HG02610 (cell line): ENCODE measurements at regions not wholly inside any gene's neighbourhood (a gene's known extent, or its start where the extent isn't known, plus 50 kb on each side); places are given as distances from the start of the nearest gene placed in this dataset.

Experiments used
- ATAC-seq: cut with Tn5 transposase; IDR thresholded peaks from one replicate; pipeline ENCODE4 v1.9.1; 2021; ENCODE audit warnings: mild to moderate bottlenecking, moderate library complexity; ENCODE audit not compliant: unreplicated experiment

DNA sequence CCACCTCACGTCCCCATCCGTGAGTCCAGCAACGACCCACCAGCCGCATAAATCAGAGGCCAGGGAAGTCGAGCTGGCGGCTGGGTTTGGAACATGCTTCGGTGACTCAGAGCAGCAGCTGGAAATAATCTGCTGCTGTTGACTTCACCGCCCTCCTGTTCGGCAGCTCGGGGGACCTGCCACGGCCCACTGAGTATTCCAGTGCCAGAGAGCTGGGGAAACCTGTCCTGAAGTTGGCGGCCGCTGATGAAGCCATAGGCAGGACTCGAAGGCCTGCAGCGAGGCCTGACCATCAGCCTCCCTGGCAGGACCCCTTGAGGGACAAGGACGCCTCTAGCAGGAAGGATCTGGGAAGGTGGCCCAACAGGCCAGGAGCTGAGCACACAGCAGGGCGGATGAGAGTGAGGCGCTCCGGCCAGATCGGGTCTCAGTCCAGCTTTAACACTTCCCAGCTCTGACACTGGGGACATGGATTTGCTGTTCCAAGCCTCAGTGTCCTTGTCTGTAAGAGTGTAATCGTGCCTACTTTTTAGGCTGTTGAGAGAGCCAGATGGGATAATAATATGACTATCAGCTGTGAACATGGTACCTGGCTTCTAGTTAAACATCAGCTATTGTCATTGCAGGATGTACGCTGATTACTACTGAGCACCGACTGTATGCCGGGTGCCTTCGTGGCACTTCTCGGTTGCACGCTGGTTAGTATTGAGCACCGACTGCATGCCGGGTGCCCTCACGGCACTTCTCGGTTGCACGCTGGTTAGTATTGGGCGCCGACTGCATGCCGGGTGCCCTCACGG, 50.4 kb upstream of the CIBAR2 start:
- ATAC-seq, result no peak

DNA sequence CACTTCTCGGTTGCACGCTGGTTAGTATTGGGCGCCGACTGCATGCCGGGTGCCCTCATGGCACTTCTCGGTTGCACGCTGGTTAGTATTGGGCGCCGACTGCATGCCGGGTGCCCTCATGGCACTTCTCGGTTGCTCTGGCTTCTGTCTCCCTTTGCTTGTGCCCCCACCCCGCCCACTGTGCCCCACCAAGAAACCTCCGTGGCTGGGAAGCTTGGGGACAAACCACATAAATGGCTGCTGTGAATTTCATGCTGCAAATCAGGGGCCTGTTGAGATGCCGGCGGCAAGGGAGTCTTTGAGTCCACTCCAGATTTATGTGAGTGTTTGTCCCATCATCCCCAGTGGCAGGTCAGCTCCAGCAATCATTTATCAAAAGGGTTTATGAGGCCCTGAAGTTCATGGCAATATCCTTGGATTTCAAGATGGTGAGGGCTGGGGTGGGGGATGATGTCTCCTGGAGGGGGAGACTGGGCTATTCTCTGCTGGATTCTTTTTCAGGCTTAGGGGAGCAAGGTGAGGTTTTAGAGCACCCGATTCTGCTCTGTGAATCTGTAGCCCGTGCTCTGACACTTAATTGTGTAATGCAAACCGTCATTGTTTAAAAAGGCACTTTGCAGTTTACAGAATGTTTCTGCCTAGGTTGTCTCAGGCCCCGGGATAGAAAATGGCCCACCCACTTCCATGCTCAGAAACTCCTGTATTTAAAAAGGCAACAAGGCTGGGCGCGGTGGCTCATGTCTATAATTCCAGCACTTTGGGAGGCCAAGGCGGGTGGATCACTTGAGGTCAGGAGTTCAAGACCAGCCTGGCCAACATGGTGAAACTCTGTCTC, 51.2 kb upstream of the CIBAR2 start:
- no peak for ATAC-seq

DNA sequence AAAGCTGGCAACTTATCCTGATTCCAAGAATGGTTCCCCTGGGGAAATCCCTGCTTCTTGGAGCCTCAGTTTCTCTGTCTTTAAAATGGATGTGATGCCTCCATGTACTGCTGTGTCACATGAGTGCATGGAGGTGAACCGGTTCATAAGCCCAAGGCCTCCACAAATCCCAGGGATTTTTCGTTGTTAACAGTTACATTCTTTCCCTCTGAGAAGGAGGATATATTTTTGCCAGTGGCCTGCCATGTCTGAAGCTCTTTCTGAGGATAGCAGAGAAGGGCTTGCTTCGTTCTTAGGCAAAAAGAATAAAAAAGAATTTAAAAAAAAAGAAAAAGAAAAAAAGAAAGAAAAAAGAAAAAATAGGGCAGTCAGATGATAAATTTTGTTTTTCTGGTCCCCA, 52.2 kb upstream of the CIBAR2 start:
- ATAC-seq, result no peak

DNA sequence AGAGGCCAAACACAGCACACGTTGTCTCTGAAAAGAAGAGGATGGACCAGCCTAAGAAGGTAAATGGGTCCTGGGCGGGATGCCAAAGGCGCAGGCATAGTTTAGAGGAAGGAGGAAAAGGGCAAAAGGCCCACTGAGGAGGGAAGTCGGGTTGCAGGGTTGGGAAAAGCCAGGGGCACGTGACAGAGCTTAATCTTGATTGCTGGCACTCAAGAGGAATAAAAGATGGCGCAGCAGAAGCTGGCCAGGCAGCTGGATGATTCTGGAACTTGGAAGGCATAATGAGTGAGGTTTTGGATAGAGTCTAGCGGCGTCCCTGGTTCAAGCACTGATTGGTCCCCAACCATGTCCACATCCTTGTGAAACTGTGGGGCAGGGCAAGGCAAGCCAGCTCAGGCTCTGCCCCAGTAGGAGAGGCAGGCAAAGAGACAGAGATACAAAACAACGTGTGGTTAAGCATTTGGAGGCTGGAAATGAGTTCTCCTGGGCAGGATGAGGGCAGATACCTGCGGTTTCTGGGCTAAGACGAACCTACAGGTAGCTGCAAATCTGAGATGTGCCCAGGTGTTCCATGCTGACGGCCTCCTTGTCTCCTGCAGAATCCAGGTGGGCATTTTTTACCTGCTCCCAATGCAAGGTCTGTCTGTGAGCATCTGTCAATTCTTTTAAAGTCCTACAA, 52.7 kb upstream of the CIBAR2 start:
- no peak for ATAC-seq

DNA sequence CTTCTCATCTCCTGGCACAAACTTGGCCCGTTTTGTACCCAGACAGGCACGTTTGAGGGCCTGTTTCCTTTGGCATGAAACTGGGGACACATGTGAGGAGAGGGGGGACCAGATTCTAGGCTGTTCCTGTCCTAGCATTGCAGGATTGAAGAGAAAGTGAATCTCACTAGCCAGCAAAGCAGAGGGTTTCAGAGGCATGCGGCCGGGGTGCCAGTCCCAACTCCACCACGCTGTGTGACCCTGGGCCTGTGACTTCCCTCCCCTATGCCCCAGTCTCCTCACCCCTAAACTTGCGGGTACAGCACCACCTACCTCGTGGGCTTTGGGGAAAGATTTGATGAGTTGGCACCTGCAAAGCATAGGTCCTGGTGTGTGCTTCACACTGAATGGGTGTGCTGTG, 53.5 kb upstream of the CIBAR2 start:
- no peak for ATAC-seq

DNA sequence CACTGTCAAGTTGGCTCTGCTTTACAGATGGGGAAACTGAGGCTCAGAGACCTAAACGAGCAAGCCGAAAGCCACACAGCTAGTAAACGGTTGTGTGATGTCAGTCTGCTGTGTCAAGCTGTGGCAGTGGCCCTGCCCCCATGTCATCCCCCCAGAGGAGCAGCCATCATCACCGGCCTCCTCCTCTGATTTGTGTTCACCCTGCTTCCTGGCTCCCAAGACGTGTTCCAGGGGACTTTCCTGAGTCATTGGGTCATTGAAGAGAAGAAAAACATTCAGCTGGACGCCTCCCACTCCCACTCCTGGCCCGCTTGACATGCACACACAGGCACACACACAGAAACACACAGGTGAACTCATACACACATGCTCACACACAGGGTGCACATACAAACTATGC, 54.0 kb upstream of the CIBAR2 start:
- no peak for ATAC-seq

DNA sequence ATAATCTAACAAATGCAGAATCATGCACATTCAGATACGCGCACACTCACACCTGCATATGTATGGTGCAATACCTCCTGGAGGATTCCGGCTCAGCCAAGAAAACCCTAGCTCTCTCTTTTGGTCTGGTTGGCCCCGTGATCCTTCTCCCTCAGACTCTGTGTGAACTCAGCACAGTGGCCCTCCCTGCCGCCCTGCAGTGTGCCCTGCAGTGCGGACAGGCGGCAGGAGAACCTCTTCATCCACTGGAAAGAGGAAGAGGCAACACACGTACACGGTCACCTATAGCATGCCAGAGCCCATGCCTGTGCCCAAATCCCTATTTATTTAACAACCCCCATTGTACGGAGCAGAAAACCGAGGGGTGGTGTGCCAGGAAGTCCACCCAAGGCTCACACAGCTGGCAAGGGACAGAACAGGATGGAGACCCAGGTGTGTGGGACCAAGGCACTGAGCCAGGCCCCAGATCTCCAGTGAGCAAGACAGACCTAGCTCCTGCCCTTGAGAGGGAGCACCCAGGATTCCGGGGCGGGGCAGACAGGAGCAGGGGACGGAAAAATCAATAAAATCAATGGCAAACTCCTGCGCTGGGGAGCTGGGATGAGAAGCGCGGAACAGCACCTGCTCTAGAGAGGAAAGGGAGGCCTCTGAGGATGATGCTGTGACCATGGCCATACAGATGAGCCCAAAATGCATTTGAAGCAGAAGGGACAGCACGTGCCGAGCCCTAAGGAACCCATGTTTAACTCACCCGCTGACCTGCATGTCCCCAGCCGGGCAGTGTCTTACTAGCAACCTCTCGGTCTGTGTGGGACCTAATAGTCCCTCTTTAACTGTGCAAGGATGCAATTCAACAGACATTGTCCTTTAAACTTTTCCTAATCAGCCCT, 54.7 kb upstream of the CIBAR2 start:
- ATAC-seq, result no peak

DNA sequence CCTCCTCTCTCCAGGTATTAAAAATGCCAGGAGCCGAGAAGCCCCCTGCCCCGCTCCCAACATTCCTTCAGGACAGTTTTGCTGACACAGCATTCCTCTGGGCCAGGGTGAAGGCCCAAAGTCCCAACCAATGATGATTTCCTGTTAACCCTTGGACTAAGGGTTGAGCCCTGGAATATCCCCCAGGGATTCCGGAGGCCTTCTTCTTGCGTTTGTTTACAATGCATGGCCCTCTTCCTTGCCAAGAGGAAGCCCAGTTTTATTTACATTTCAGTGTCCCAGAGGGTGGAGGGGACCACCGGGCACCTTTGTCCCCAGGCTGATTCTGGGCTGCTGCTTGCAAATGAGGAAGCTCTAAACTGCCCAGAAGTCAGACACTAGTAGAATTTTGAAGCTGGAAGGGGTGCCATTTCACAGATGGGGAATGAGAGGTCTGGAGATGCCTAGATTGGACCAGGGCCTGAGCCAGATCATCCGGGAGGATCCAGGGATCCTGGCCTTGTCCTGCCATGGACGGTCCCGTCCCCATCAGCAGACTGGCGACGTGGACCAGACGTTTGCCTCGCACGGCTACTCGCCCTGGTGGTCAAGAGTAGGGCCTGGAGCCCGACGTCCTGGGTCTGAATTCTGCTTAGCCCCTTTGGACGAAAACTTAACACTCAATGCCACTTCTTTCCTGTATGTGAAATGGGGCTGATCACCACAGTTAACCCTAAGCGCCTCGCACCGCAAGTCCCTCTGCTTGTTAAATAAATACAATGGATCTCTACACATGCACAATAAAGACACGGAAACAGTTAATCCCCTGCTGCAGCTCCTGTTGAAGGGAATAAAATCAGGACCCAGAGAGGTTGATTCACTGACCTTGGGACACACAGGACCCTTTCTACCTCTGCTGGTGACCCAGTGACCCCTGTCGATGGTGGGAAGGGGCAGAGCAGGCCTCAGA, 55.6 kb upstream of the CIBAR2 start:
- ATAC-seq, result no peak

DNA sequence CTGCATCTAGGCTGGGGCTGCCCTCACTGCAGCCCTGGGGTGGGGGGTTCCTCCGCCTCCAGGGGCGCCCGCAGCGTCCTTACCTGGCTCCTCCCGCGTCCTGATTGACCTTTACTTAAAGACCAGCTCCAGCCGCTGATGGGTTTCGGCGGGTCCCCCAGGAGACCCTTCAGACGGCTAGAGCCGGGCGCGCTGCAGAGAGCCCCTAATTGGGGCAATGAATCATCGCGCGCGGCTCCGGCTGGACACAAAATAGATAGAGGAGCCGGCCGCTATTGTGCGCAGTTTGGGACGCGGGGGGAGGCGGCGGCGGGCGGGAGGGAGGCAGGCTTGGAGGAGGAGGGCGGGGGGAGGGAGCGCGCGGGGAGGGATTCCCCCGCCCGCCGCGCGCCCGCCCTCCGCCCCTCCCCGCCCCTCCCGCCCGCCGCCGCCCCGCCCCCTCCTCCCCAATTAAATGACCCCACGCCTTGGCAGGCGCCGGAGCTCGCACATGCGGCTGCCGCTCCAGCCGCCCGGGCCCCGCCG, 56.5 kb upstream of the CIBAR2 start:
- ATAC-seq, result no peak

DNA sequence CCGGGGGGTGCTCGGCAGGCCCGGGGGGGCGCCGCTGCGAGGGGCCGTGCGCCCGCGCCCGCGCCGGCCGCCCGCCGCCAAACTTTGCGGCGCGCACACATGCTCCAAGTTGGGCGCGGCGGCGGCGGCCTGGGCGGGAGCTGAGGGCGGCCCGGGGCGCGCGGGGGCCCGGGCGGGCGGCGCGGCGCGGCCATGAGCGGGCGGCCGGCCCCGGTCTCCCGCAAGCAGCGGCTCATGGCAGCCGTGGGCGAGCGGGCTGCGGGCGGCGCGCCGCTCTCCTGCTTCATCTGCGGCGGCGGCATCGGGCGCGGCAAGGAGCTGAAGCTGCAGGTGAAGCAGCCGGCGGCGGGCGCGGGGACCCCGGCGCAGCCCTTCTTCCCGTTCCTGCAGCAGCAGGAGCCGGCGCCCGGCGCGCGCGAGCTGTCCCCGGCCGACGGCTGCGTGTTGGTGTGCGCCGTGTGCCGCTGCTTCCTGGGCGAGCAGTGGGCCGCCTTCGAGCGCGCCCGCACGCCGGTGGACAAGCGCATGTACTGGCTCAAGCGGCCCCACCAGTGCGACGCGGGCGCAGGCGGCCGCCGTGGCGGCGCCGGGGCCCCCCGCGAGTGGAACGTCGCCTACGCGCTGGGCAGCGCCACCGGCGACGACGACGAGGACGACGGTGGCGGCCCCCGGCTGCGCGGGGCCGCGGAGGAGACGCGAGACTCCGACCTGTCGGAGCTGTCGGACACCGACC, 57.2 kb upstream of the CIBAR2 start:
- ATAC-seq, result no peak

DNA sequence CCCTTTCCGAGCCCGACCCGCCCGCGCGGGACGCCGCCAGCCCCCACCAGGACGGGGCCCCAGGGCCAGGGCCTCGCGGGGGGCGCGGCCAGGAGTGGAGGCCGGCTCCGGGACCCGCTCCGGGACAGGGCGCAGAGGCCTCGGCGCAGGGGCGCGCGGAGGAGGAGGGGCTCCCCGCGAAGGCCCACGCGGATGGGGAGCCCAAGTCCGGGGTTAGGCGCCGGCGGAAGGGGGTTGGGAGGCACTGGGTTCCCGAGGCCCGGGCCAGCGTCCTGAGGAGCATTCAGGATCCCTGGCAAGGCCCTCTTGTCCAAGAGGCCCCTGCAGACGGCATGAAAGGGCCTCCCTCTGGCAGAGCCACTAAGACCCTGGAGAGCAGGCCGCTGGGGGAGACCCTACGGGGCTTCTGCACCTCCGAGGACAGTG, 57.8 kb upstream of the CIBAR2 start:
- no peak for ATAC-seq

DNA sequence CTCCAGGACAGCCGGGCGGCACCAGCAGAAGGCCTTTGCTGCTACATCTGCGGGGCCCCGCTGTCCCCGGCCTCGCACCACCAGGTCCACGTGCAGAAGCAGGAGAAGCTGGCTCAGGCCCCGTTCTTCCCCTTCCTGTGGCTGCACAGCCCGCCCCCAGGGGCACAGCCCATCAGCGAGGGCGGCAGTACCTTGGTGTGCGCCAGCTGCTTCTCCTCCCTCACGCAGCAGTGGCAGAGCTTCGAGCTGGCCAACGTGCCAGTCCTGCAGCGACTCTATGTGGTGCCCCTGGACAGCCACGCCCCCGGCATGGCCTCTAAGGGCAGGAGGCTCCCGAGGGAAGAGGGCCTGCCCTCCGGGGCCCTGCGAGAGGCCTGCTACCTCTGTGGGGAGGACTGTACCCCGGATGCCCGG, 58.3 kb upstream of the CIBAR2 start:
- ATAC-seq, result no peak

DNA sequence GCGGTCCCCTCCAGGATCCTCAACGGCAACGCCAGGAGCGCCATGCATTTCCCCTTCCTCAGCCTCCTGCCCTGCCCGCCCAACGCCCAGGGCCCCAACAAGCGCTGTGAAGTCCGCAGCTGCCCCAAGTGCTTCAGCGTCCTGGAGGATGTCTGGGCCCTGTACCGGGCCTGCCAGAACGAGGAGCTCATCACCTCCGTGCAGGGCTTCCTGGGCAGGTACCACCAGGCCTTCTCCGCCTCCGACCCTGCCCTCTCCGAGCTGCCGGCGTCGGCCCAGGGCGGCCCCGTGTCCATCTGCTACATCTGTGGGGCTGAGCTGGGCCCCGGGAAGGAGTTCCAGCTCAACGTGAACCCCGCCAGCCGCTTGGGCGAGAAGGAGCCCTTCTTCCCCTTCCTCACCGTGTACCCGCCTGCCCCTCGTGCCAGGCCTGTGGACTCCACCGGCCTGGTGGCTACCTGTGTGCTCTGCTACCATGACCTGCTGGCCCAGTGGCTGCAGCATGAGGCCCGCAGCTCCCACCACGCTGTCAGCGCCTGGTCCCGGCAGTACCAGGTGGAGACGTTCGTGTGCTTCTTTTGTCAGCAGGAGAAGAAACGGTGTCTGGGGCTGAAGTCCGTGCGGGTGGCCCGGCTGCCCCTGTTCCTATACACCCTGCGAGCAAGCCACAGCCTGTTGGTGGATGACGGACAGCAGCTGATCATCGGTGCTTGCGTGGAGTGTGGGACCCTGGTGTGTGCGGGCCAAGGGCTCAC, 58.9 kb upstream of the CIBAR2 start:
- ATAC-seq, result no peak

DNA sequence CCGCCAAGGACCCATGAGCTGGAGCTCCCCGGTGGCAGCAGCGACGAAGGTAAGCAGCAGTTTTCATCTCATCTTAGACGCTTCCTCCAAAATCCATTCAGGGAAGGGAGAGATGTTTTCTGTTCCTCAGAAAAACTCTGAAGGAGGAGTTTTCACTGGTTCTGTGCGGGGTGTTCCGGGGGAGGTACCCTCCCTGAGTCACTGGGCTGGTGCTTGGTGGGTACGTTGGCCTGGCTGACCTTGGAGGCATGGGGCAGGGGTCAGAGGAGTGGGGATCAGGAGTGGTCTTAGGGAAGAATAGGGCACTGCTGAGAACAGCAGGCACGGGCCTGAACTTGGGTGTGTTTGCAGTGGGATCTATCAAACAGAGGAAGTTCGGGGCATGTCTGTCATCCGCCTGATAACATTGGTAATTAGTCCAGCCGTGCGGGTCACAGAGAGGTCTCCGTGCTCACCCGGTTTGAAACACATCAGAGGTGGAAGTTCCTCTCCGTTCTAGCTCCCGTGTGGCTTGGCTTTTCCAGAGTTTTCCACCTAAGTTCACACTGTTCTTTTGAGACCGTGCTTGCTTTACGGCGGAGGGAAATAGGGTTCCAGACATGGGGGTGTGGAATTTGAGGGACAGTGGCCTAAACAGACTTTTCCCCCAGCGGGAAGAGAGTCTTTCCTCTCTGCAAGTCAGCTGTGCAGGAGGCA, 59.6 kb upstream of the CIBAR2 start:
- ATAC-seq, result no peak

DNA sequence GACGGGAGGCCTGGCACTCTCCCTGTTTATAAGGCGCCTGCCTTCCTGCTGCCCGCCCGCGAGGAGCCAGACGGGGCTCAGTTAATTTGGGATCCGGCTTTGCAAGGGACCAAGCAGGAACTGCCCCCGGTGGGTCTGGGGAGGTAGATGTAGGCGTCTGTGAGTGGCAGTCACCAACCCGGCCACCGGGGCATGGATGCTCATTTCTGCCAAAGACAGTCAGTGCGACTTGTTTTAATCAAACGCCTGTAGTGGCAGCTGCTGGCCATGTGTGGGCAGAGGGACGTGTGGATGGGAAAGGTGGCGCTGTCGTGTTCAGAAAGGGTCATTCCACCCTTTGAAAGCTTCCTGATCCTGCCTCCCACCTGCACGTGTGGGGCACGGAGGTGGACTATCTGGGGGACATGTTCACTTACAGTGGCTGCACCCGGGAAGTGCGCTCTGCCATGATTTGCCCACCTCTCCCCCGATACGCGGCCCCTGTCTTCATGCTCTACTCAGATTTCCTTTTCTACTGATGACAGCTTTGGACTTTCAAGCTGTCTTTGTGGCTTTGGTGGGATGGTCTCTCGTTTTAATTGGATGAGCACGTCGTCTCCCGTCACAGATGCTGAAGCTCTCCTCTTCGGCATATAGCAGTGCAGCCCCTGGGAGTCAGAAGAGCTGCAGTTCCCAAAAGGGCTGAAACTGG, 60.3 kb upstream of the CIBAR2 start:
- ATAC-seq, result no peak

DNA sequence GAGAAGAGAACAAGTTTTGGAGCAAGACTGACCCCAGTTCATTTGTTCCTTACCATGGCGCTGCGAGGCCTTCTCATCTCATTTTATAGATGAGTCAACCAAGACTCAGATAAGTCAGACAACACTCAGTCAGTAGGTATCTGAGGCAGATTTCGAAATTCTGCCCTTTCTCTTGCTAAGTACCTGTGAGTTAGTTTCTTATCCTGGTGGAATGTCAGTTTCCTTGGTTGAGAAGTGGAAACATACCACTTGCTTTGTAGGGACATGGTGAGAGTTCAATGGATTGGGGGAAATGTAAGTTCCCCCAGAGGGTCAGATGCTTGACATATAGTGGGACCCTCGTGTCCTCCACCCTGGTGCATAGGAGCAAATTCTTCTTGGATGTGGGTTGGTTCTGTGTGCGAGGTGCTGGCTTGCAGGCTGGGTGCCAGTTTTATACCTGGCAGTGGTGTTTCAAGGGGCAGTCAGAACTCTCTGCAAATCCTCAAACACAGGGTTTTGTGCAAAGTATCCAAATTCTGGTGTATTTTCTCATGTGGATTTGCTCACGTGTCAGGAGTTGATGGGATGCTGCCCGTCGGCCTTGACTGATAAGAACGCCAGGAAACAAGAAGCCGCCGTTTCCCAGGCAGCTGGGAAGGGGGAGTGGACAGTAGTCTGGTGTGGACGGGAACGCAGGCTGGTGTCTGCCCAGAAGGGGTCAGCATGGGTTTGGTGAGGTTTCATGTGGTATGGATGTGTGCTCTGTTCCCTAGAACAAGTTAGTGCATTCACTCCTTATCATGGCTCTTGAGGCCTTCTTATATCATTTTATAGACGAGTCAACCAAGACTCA, 61.1 kb upstream of the CIBAR2 start:
- no peak for ATAC-seq
